ENCODE measurements at regions not wholly inside any gene's neighbourhood (a gene's known extent, or its start where the extent isn't known, plus 50 kb on each side); places are given as distances from the start of the nearest gene placed in this dataset.

DNA sequence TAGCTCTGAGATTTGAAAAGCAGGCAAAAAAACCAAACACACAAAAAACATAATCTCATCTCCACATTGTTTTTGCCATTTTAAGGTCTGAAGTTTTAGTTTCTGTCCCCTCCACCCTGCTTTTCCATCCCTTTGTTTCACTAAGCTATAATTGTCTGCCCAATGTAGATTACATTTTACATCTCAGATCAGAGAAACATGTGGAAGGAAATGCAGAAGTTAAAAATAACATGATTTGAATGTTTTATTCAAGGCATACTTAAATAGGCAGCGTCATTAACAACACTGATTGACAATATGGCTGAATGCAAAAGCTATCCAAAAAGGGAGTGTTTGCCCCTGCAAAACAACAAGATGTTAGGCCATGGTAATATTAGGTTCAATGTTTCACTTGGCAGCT is 448.1 kb upstream of the ZNF385D start:
- Histone ChIP-seq H3K4ac (replicated peaks; ENCODE audit: insufficient read length, low read depth, low read length) (no peak overlapping the region), H4K20me1 (replicated peaks in 1 of 2; ENCODE audit: control insufficient read depth in 1 of 2, insufficient read depth in 2 of 2, low read length in 2 of 2) (no peaks in the 10 kb centered on the region), H2AFZ (ENCODE audit: low read length) (0 out of 2 replicates have a peak overlapping the region, but pooled peaks have one; percentile 1), H3K9me3 (ENCODE audit: insufficient read depth in 2 of 2, low read depth in 1 of 2, low read length in 1 of 2) (0 out of 4 replicates have a peak, but pooled peaks cover 0 to 4% of the 10 kb centered on the region in 2 experiments), H3K4me3 (ENCODE audit: extremely low read depth in 1 of 4, insufficient read depth in 2 of 4, low read depth in 3 of 4, low read length in 4 of 4) (no peak overlapping the region), H3K36me3 (ENCODE audit: control insufficient read depth in 2 of 4, insufficient read depth in 4 of 4, low read length in 3 of 4) (no peaks in the 10 kb centered on the region), H3K27me3 (replicated peaks in 1 of 4; ENCODE audit: control insufficient read depth in 3 of 4, extremely low read depth in 1 of 4, insufficient read depth in 3 of 4, low read length in 3 of 4) (no peaks in the 10 kb centered on the region), H3K4me2 (ENCODE audit: insufficient read depth in 1 of 2, low read depth in 2 of 2, low read length in 2 of 2) (no peak overlapping the region), H4K5ac (ENCODE audit: insufficient read length, low read depth, low read length) (no peak overlapping the region), H2BK12ac (ENCODE audit: low read depth, low read length) (no peak overlapping the region), H4K91ac (replicated peaks; ENCODE audit: insufficient read length, low read length) (no peak overlapping the region), H4K8ac (ENCODE audit: extremely low read depth, insufficient read depth, low read length) (no peak overlapping the region), H3K79me2 (ENCODE audit: control insufficient read depth in 1 of 2, insufficient read depth in 2 of 2, low read length in 2 of 2) (no peaks in the 10 kb centered on the region), H3K79me1 (ENCODE audit: low read depth, low read length) (no peaks in the 10 kb centered on the region), H3K23ac (ENCODE audit: insufficient read length) (no peak overlapping the region), H2BK120ac (replicated peaks; ENCODE audit: low read depth, low read length) (no peak overlapping the region), H3K23me2 (ENCODE audit: low read depth, low read length) (no peaks in the 10 kb centered on the region), H2BK15ac (ENCODE audit: low read length) (no peak overlapping the region), H3K56ac (replicated peaks; ENCODE audit: insufficient read length, low read depth, low read length) (no peak overlapping the region), H2BK5ac (ENCODE audit: low read depth, low read length) (no peak overlapping the region), H3K14ac (ENCODE audit: insufficient read length) (no peak overlapping the region), H2BK20ac (ENCODE audit: low read length) (no peak overlapping the region), H3K18ac (ENCODE audit: extremely low read depth, low read length) (no peak overlapping the region), H2AK5ac (ENCODE audit: low read depth, low read length) (no peak overlapping the region), H3K4me1 (replicated peaks in 1 of 4; ENCODE audit: control insufficient read depth in 3 of 4, insufficient read depth in 4 of 4, low read length in 3 of 4) (no peaks in the 10 kb centered on the region), H3K27ac (ENCODE audit: low read depth, low read length) (no peak overlapping the region), H3K9ac (replicated peaks in 1 of 4; ENCODE audit: extremely low read depth in 1 of 4, low read depth in 3 of 4, low read length in 3 of 4) (no peak overlapping the region)
- WGBS, 2 experiments (ENCODE audit: extremely low coverage in 1 of 2, insufficient coverage in 1 of 2, insufficient read length in 1 of 2, insufficient replicate concordance in 2 of 2, low coverage in 1 of 2, low lambda C conversion rate in 2 of 2, missing lambda C conversion rate in 1 of 2), result 52% methylated on average over 1 of the region's 1 CpG; no CpG with 5 or more reads in 1 of the 2 experiments
- FAIRE-seq, result no peak
- no peak for DNase-seq (ENCODE audit: low read depth in 1 of 2, low spot score in 2 of 2)
- ChIA-PET POLR2A (ENCODE audit: partially characterized antibody) (no interaction called here), CTCF (ENCODE audit: partially characterized antibody) (no interaction called here)
- no peak for TF ChIP-seq NRF1 (IDR thresholded peaks at IDR 0.05; ENCODE audit: low read depth, low read length)

Measured in H1 (cell line).